Esophagus squamous epithelium (tissue), 4 donors: ENCODE measurements at regions not wholly inside any gene's neighbourhood (a gene's known extent, or its start where the extent isn't known, plus 50 kb on each side); places are given as distances from the start of the nearest gene placed in this dataset.

Experiments used
- POLR2A ChIP-seq, 4 donors: fragments of 450-650 bp; IDR thresholded peaks; one replicate each; pipeline ENCODE4 v1.6.1; 2017; ENCODE audit warnings: antibody characterized with exemption in 4 of 4, mild to moderate bottlenecking in 4 of 4, moderate library complexity in 3 of 4
- TF ChIP-seq, protein P1 (sequence below), 6 experiments: fragments of 450-650 bp in 4 of 6; fragments of 200-600 bp in 2 of 6; sonication (generic) in 2 of 6; IDR thresholded peaks; one replicate each; pipeline ENCODE4 v1.5.1; 2016 to 2019; ENCODE audit warnings: antibody characterized with exemption in 6 of 6, mild to moderate bottlenecking in 4 of 6, moderate library complexity in 4 of 6

- TF ChIP-seq POLR2A (IDR thresholded peaks at IDR 0.05): no peak
- TF ChIP-seq, protein P1, sequence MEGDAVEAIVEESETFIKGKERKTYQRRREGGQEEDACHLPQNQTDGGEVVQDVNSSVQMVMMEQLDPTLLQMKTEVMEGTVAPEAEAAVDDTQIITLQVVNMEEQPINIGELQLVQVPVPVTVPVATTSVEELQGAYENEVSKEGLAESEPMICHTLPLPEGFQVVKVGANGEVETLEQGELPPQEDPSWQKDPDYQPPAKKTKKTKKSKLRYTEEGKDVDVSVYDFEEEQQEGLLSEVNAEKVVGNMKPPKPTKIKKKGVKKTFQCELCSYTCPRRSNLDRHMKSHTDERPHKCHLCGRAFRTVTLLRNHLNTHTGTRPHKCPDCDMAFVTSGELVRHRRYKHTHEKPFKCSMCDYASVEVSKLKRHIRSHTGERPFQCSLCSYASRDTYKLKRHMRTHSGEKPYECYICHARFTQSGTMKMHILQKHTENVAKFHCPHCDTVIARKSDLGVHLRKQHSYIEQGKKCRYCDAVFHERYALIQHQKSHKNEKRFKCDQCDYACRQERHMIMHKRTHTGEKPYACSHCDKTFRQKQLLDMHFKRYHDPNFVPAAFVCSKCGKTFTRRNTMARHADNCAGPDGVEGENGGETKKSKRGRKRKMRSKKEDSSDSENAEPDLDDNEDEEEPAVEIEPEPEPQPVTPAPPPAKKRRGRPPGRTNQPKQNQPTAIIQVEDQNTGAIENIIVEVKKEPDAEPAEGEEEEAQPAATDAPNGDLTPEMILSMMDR (IDR thresholded peaks at IDR 0.05): no peak
Observed at GRCh38 chr14:92236243-92236900, 86.6 kb upstream of the SLC24A4 start.
